ENCODE measurements at regions not wholly inside any gene's neighbourhood (a gene's known extent, or its start where the extent isn't known, plus 50 kb on each side); places are given as distances from the start of the nearest gene placed in this dataset.

DNA sequence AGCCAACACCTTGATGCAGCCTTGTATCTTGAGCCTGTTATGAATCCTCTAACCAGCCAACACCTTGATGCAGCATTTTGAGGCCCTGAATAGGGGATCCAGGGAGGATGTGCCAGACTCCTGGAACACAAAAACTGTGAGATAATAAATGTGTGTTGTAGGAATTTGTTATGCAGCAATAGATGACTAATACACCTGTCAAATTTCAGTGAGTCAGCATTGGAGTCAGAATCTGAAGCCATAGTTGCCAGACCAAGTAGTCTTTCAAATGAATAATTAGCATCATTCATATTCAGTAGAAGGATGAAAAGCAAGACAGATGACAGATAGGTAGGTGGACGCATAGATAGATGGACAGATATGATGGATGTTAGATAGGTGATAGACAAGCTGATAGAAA lies 942.5 kb upstream of the SLC39A10 start:
- TF ChIP-seq FOXM1 (IDR thresholded peaks at IDR 0.05; ENCODE audit: borderline replicate concordance, low read depth) (no peak), EGR1 (IDR thresholded peaks at IDR 0.05) (no peak), YY1 (IDR thresholded peaks at IDR 0.05; ENCODE audit: low read depth) (no peak), ZBTB7A (IDR thresholded peaks at IDR 0.05; ENCODE audit: low read depth) (no peak), EP300 (IDR thresholded peaks at IDR 0.05; ENCODE audit: borderline replicate concordance) (no peak), CREB1 (IDR thresholded peaks at IDR 0.05; ENCODE audit: low read depth) (no peak)
- TF ChIP-seq, protein P1, sequence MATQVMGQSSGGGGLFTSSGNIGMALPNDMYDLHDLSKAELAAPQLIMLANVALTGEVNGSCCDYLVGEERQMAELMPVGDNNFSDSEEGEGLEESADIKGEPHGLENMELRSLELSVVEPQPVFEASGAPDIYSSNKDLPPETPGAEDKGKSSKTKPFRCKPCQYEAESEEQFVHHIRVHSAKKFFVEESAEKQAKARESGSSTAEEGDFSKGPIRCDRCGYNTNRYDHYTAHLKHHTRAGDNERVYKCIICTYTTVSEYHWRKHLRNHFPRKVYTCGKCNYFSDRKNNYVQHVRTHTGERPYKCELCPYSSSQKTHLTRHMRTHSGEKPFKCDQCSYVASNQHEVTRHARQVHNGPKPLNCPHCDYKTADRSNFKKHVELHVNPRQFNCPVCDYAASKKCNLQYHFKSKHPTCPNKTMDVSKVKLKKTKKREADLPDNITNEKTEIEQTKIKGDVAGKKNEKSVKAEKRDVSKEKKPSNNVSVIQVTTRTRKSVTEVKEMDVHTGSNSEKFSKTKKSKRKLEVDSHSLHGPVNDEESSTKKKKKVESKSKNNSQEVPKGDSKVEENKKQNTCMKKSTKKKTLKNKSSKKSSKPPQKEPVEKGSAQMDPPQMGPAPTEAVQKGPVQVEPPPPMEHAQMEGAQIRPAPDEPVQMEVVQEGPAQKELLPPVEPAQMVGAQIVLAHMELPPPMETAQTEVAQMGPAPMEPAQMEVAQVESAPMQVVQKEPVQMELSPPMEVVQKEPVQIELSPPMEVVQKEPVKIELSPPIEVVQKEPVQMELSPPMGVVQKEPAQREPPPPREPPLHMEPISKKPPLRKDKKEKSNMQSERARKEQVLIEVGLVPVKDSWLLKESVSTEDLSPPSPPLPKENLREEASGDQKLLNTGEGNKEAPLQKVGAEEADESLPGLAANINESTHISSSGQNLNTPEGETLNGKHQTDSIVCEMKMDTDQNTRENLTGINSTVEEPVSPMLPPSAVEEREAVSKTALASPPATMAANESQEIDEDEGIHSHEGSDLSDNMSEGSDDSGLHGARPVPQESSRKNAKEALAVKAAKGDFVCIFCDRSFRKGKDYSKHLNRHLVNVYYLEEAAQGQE (IDR thresholded peaks at IDR 0.05; ENCODE audit: low read depth), result no peak
- TF ChIP-seq, protein P2, sequence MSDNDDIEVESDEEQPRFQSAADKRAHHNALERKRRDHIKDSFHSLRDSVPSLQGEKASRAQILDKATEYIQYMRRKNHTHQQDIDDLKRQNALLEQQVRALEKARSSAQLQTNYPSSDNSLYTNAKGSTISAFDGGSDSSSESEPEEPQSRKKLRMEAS (IDR thresholded peaks at IDR 0.05), result no peak

DNA sequence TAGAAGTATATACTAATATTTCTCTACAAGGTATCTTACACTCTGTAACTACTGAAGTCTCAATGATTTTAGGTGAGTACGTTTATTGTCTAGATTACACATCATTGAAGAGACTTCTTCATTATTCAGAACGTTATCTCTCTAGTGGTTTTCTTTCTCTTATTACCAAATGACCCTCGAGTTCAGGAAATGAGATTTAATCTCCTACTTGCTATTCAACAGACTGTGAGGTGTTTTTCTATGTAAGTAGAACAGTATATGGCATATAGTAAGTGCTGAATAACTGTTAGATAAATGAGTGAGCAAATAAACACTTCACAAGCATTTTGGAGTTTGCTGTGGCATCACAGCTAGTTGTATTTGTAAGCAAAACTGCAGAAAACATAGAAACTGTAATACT lies 947.2 kb upstream of the SLC39A10 start:
- TF ChIP-seq CEBPB (IDR thresholded peaks at IDR 0.05), result no peak

DNA sequence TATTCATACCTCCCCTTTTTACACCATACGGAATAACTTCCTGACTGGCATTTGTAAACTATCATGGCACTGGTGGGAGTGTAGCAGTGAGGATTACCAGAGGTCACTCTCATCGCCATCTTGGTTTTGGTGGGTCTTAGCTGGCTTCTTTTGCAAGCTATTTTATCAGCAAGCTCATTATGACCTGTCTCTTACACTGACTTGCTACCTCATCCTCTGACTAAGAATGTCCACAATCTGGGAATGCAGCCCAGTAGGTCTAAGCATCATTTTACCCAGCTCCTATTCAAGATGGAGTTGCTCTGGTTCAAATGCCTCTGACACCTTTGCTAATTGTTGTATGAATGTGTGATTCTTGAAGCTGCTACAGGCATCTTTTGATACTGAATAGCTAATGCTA lies 950.8 kb upstream of the SLC39A10 start:
- TF ChIP-seq CEBPB (IDR thresholded peaks at IDR 0.05) (no peak), ZBTB7A (IDR thresholded peaks at IDR 0.05; ENCODE audit: low read depth) (no peak), TCF12 (IDR thresholded peaks at IDR 0.05; ENCODE audit: low read depth) (no peak), FOXM1 (IDR thresholded peaks at IDR 0.05; ENCODE audit: borderline replicate concordance, low read depth) (no peak), EGR1 (IDR thresholded peaks at IDR 0.05) (no peak), NFIC (IDR thresholded peaks at IDR 0.05) (no peak), TEAD4 (IDR thresholded peaks at IDR 0.05) (no peak)
- TF ChIP-seq, protein P2 (IDR thresholded peaks at IDR 0.05), result no peak

DNA sequence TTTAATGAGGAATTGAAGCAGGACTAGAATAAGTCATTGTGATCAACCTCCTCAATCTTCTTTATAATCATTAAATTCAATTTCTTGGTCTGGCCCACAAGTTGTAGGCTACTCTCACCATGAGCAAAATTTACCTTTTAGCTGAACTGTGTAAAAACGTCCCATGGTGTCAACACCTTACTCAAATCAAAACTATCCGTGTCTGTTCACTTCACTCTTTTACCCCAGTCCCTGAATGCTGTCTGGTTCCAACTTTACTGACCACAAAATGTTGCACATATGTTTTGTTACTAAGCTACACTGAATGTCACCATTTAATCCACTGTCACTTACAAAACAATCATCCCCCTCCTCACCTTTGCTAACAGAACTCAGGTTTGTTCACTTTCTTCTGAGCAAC lies 951.6 kb upstream of the SLC39A10 start:
- no peak for TF ChIP-seq RAD21 (IDR thresholded peaks at IDR 0.05; ENCODE audit: low read depth)
- TF ChIP-seq TCF12 (IDR thresholded peaks at IDR 0.05; ENCODE audit: low read depth), result no peak

DNA sequence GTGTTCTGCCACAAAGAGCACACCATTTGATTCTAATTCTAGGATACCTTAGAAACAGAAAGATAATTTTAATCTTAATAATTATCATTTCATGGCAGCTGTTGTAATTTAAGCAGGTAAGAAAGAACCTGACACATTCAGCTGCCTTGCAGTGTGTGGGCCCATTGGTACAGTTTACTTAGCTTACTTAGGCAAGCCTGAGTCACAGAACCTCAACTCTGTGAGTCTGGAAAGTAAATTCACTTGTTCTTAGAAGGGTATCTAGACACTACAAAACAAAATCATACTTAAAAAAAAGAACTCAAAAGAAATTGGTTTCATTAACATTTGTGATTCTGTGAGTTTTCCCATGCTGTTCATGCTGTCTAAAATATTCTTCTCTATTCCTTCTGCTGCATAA lies 956.3 kb upstream of the SLC39A10 start:
- TF ChIP-seq CREB1 (IDR thresholded peaks at IDR 0.05; ENCODE audit: low read depth), result no peak
- TF ChIP-seq, protein P3, sequence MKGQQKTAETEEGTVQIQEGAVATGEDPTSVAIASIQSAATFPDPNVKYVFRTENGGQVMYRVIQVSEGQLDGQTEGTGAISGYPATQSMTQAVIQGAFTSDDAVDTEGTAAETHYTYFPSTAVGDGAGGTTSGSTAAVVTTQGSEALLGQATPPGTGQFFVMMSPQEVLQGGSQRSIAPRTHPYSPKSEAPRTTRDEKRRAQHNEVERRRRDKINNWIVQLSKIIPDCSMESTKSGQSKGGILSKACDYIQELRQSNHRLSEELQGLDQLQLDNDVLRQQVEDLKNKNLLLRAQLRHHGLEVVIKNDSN (IDR thresholded peaks at IDR 0.05), result no peak
- no peak for TF ChIP-seq YY1 (IDR thresholded peaks at IDR 0.05; ENCODE audit: low read depth)
- TF ChIP-seq CEBPB (IDR thresholded peaks at IDR 0.05), result no peak
- TF ChIP-seq, protein P1 (IDR thresholded peaks at IDR 0.05; ENCODE audit: low read depth), result no peak
- no peak for TF ChIP-seq TAF1 (IDR thresholded peaks at IDR 0.05; ENCODE audit: low read depth)

DNA sequence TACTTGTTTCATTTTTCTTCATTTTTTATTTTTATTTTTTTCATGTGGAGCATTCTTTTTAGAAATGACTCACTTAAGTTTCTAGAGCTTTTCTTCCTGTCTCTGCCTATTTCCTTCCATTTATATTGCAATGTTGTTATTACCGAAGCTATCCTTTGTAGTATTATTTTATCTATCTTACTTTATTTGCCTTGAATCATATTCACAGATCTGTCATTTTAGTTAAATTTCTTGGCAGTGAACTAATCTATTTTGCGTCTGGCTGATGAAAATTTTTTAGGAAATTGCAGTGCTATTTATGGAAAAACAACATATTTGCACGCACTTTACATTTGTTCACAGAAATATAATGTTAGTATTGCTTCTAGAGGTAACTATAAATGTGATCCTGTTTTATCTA lies 956.9 kb upstream of the SLC39A10 start:
- TF ChIP-seq ZBTB7A (IDR thresholded peaks at IDR 0.05; ENCODE audit: low read depth) (no peak), CREB1 (IDR thresholded peaks at IDR 0.05; ENCODE audit: low read depth) (no peak), YY1 (IDR thresholded peaks at IDR 0.05; ENCODE audit: low read depth) (no peak), TAF1 (IDR thresholded peaks at IDR 0.05; ENCODE audit: low read depth) (no peak), FOXM1 (IDR thresholded peaks at IDR 0.05; ENCODE audit: borderline replicate concordance, low read depth) (no peak), TEAD4 (IDR thresholded peaks at IDR 0.05) (no peak), CEBPB (IDR thresholded peaks at IDR 0.05) (no peak), TCF12 (IDR thresholded peaks at IDR 0.05; ENCODE audit: low read depth) (no peak), EGR1 (IDR thresholded peaks at IDR 0.05) (no peak)
- TF ChIP-seq, protein P3 (IDR thresholded peaks at IDR 0.05), result no peak

DNA sequence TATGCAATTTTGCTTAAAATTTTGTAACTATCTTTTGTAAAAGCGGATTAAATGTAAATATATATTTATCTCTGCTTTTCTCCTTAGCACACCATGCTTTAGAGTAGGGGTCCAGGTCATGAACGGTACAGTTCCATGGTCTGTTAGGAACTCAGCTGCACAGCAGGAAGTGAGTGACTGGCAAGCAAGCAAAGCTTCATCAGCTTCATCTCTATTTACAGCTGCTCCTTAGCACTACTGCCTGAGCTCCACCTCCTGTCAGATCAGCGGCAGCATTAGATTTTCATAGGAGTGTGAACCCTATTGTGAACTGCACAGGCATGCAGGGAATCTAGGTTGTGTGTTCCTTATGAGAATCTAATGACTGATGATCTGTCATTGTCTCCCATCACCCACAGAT lies 959.0 kb upstream of the SLC39A10 start:
- TF ChIP-seq TAF1 (IDR thresholded peaks at IDR 0.05; ENCODE audit: low read depth) (no peak), ZBTB7A (IDR thresholded peaks at IDR 0.05; ENCODE audit: low read depth) (no peak), YY1 (IDR thresholded peaks at IDR 0.05; ENCODE audit: low read depth) (no peak), FOXM1 (IDR thresholded peaks at IDR 0.05; ENCODE audit: borderline replicate concordance, low read depth) (no peak), EP300 (IDR thresholded peaks at IDR 0.05; ENCODE audit: borderline replicate concordance) (no peak), TEAD4 (IDR thresholded peaks at IDR 0.05) (no peak), CEBPB (IDR thresholded peaks at IDR 0.05) (no peak), TCF12 (IDR thresholded peaks at IDR 0.05; ENCODE audit: low read depth) (no peak), CREB1 (IDR thresholded peaks at IDR 0.05; ENCODE audit: low read depth) (no peak), RAD21 (IDR thresholded peaks at IDR 0.05; ENCODE audit: low read depth) (no peak), EGR1 (IDR thresholded peaks at IDR 0.05) (no peak), NFIC (IDR thresholded peaks at IDR 0.05) (no peak)
- TF ChIP-seq, protein P3 (IDR thresholded peaks at IDR 0.05), result no peak
- TF ChIP-seq, protein P2 (IDR thresholded peaks at IDR 0.05), result no peak
- TF ChIP-seq, protein P1 (IDR thresholded peaks at IDR 0.05; ENCODE audit: low read depth), result no peak
